ENCODE measurements at regions not wholly inside any gene's neighbourhood (a gene's known extent, or its start where the extent isn't known, plus 50 kb on each side); places are given as distances from the start of the nearest gene placed in this dataset.

GRCh38 chr4:63717384-63717783 is 691.9 kb downstream of the TECRL start:
- TF ChIP-seq POLR2AphosphoS5 (IDR thresholded peaks at IDR 0.05) (no peak), CTCF (IDR thresholded peaks at IDR 0.05) (peak in 2 of 6 experiments; percentile 22 to 23)
